ENCODE measurements at regions not wholly inside any gene's neighbourhood (a gene's known extent, or its start where the extent isn't known, plus 50 kb on each side); places are given as distances from the start of the nearest gene placed in this dataset.
"Not testable (repeated sequence)": the region's sequence is repeated elsewhere in the genome, so short reads cannot be mapped to it uniquely, and the experiment has no call there.

- DNase-seq: not testable (repeated sequence)
Measured at GRCh38 chr20:25774203-25774602, 77.5 kb upstream of the ZNF337 start.

GRCh38 chr20:25772437-25772836 is 75.8 kb upstream of the ZNF337 start:
- not testable (repeated sequence) for DNase-seq

GRCh38 chr20:25771818-25772217 is 75.2 kb upstream of the ZNF337 start:
- not testable (repeated sequence) for DNase-seq

GRCh38 chr20:25761596-25761995 is 64.9 kb upstream of the ZNF337 start:
- no peak for DNase-seq

GRCh38 chr20:25761046-25761445 is 64.4 kb upstream of the ZNF337 start:
- DNase-seq: not testable (repeated sequence)

GRCh38 chr20:25750765-25751696 is 54.4 kb upstream of the ZNF337 start:
- DNase-seq: peak; percentile 68

GRCh38 chr20:25750220-25750764 is 53.6 kb upstream of the ZNF337 start:
- DNase-seq: no peak

GRCh38 chr20:25749649-25750048 is 53.0 kb upstream of the ZNF337 start:
- no peak for DNase-seq

Data from effector CD8-positive, alpha-beta T cell (primary cell).